ENCODE measurements at regions not wholly inside any gene's neighbourhood (a gene's known extent, or its start where the extent isn't known, plus 50 kb on each side); places are given as distances from the start of the nearest gene placed in this dataset.

- no peaks in the 10 kb centered on the region for H3K36me3 Mint-ChIP-seq (ENCODE audit: low read depth)
- H3K4me3 Mint-ChIP-seq = no peak overlapping the region
- H3K27me3 Mint-ChIP-seq = no peaks in the 10 kb centered on the region
- ATAC-seq (replicated peaks) = no peak
- no peaks in the 10 kb centered on the region for H3K9me3 Mint-ChIP-seq
- peaks cover 21% of the 10 kb centered on the region for H3K4me1 Mint-ChIP-seq
- no peak overlapping the region for H3K27ac Mint-ChIP-seq
These were observed 1044.1 kb upstream of the B3GALT2 start for GRCh38 chr1:194230351-194231144.

GRCh38 chr1:194228427-194228826 lies 1042.0 kb upstream of the B3GALT2 start:
- Mint-ChIP-seq H3K36me3 (ENCODE audit: low read depth) (no peaks in the 10 kb centered on the region), H3K4me3 (no peak overlapping the region), H3K27ac (no peak overlapping the region), H3K9me3 (no peaks in the 10 kb centered on the region), H3K4me1 (peaks cover 20% of the 10 kb centered on the region), H3K27me3 (no peaks in the 10 kb centered on the region)
- ATAC-seq (replicated peaks) = no peak

GRCh38 chr1:194227161-194227560 lies 1040.7 kb upstream of the B3GALT2 start:
- no peaks in the 10 kb centered on the region for H3K36me3 Mint-ChIP-seq (ENCODE audit: low read depth)
- ATAC-seq (replicated peaks) = peak; percentile 29
- H3K27me3 Mint-ChIP-seq = no peaks in the 10 kb centered on the region
- no peak overlapping the region for H3K4me3 Mint-ChIP-seq
- no peaks in the 10 kb centered on the region for H3K9me3 Mint-ChIP-seq
- H3K4me1 Mint-ChIP-seq = peaks cover 14% of the 10 kb centered on the region
- peak overlapping the region; percentile 27 for H3K27ac Mint-ChIP-seq

GRCh38 chr1:194225821-194226220 lies 1039.4 kb upstream of the B3GALT2 start:
- peak; percentile 64 for ATAC-seq (replicated peaks)
- Mint-ChIP-seq H3K27me3 (no peaks in the 10 kb centered on the region), H3K9me3 (no peaks in the 10 kb centered on the region), H3K4me1 (peaks cover 14% of the 10 kb centered on the region), H3K4me3 (peak overlapping the region; percentile 22), H3K27ac (peak overlapping the region; percentile 55), H3K36me3 (ENCODE audit: low read depth) (no peaks in the 10 kb centered on the region)

GRCh38 chr1:194223596-194223995 lies 1037.2 kb upstream of the B3GALT2 start:
- H3K27ac Mint-ChIP-seq = no peak overlapping the region
- H3K4me1 Mint-ChIP-seq = peaks cover 14% of the 10 kb centered on the region
- H3K27me3 Mint-ChIP-seq = no peaks in the 10 kb centered on the region
- no peaks in the 10 kb centered on the region for H3K36me3 Mint-ChIP-seq (ENCODE audit: low read depth)
- H3K4me3 Mint-ChIP-seq = no peak overlapping the region
- peaks cover 4% of the 10 kb centered on the region for H3K9me3 Mint-ChIP-seq
- ATAC-seq (replicated peaks) = no peak

GRCh38 chr1:194215448-194215847 lies 1029.0 kb upstream of the B3GALT2 start:
- Mint-ChIP-seq H3K4me1 (no peaks in the 10 kb centered on the region), H3K9me3 (peaks cover 4% of the 10 kb centered on the region), H3K27ac (no peak overlapping the region), H3K4me3 (no peak overlapping the region), H3K36me3 (ENCODE audit: low read depth) (no peaks in the 10 kb centered on the region), H3K27me3 (no peaks in the 10 kb centered on the region)
- ATAC-seq (replicated peaks) = no peak

GRCh38 chr1:194214735-194215134 lies 1028.3 kb upstream of the B3GALT2 start:
- H3K27ac Mint-ChIP-seq = no peak overlapping the region
- H3K4me1 Mint-ChIP-seq = no peaks in the 10 kb centered on the region
- H3K27me3 Mint-ChIP-seq = no peaks in the 10 kb centered on the region
- ATAC-seq (replicated peaks) = no peak
- no peaks in the 10 kb centered on the region for H3K36me3 Mint-ChIP-seq (ENCODE audit: low read depth)
- H3K9me3 Mint-ChIP-seq = peaks cover 4% of the 10 kb centered on the region
- no peak overlapping the region for H3K4me3 Mint-ChIP-seq

- Mint-ChIP-seq H3K36me3 (ENCODE audit: low read depth) (peaks cover 14% of the 10 kb centered on the region), H3K27me3 (no peaks in the 10 kb centered on the region), H3K9me3 (no peaks in the 10 kb centered on the region), H3K4me3 (no peak overlapping the region), H3K27ac (no peak overlapping the region), H3K4me1 (no peaks in the 10 kb centered on the region)
- no peak for ATAC-seq (replicated peaks)
These were observed 1023.5 kb upstream of the B3GALT2 start for GRCh38 chr1:194209920-194210319.

GRCh38 chr1:194208674-194209073 lies 1022.3 kb upstream of the B3GALT2 start:
- H3K36me3 Mint-ChIP-seq (ENCODE audit: low read depth) = peaks cover 14% of the 10 kb centered on the region
- no peaks in the 10 kb centered on the region for H3K27me3 Mint-ChIP-seq
- no peak overlapping the region for H3K4me3 Mint-ChIP-seq
- no peak for ATAC-seq (replicated peaks)
- no peaks in the 10 kb centered on the region for H3K9me3 Mint-ChIP-seq
- no peak overlapping the region for H3K27ac Mint-ChIP-seq
- H3K4me1 Mint-ChIP-seq = no peaks in the 10 kb centered on the region

GRCh38 chr1:194196562-194196961 lies 1010.1 kb upstream of the B3GALT2 start:
- ATAC-seq (replicated peaks) = no peak
- Mint-ChIP-seq H3K4me3 (no peak overlapping the region), H3K27ac (no peak overlapping the region), H3K4me1 (no peaks in the 10 kb centered on the region), H3K27me3 (no peaks in the 10 kb centered on the region), H3K9me3 (peaks cover 6% of the 10 kb centered on the region), H3K36me3 (ENCODE audit: low read depth) (no peaks in the 10 kb centered on the region)

- no peak overlapping the region for H3K27ac Mint-ChIP-seq
- H3K27me3 Mint-ChIP-seq = no peaks in the 10 kb centered on the region
- no peak for ATAC-seq (replicated peaks)
- peaks cover 6% of the 10 kb centered on the region for H3K9me3 Mint-ChIP-seq
- H3K4me3 Mint-ChIP-seq = no peak overlapping the region
- no peaks in the 10 kb centered on the region for H3K4me1 Mint-ChIP-seq
- H3K36me3 Mint-ChIP-seq (ENCODE audit: low read depth) = no peaks in the 10 kb centered on the region
These were observed 1008.3 kb upstream of the B3GALT2 start for GRCh38 chr1:194194724-194195123.

- Mint-ChIP-seq H3K27ac (no peak overlapping the region), H3K9me3 (peaks cover 7% of the 10 kb centered on the region), H3K4me1 (no peaks in the 10 kb centered on the region), H3K36me3 (ENCODE audit: low read depth) (no peaks in the 10 kb centered on the region), H3K27me3 (no peaks in the 10 kb centered on the region), H3K4me3 (no peak overlapping the region)
- ATAC-seq (replicated peaks) = no peak
These were observed 998.6 kb upstream of the B3GALT2 start for GRCh38 chr1:194184974-194185373.

- Mint-ChIP-seq H3K27ac (no peak overlapping the region), H3K9me3 (peaks cover 7% of the 10 kb centered on the region), H3K4me1 (no peaks in the 10 kb centered on the region), H3K4me3 (no peak overlapping the region), H3K27me3 (no peaks in the 10 kb centered on the region), H3K36me3 (ENCODE audit: low read depth) (no peaks in the 10 kb centered on the region)
- ATAC-seq (replicated peaks) = no peak
These were observed 998.0 kb upstream of the B3GALT2 start for GRCh38 chr1:194184425-194184824.

- H3K36me3 Mint-ChIP-seq (ENCODE audit: low read depth) = no peaks in the 10 kb centered on the region
- H3K4me1 Mint-ChIP-seq = no peaks in the 10 kb centered on the region
- no peaks in the 10 kb centered on the region for H3K9me3 Mint-ChIP-seq
- H3K27me3 Mint-ChIP-seq = no peaks in the 10 kb centered on the region
- ATAC-seq (replicated peaks) = no peak
- H3K27ac Mint-ChIP-seq = no peak overlapping the region
- H3K4me3 Mint-ChIP-seq = no peak overlapping the region
These were observed 995.4 kb upstream of the B3GALT2 start for GRCh38 chr1:194181845-194182244.

GRCh38 chr1:194176212-194176611 lies 989.8 kb upstream of the B3GALT2 start:
- no peak for ATAC-seq (replicated peaks)

More at GRCh38 chr1:194176212-194176611, 989.8 kb upstream of the B3GALT2 start:
- Mint-ChIP-seq H3K27ac (no peak overlapping the region), H3K4me3 (no peak overlapping the region), H3K4me1 (no peaks in the 10 kb centered on the region), H3K27me3 (no peaks in the 10 kb centered on the region), H3K36me3 (ENCODE audit: low read depth) (no peaks in the 10 kb centered on the region), H3K9me3 (no peaks in the 10 kb centered on the region)

Data from activated T-helper 17 cell treated with anti-CD3 and anti-CD28 coated beads, Interleukin-2, amount 50 U/mL, for 72 hours (primary cell).